ENCODE measurements at regions not wholly inside any gene's neighbourhood (a gene's known extent, or its start where the extent isn't known, plus 50 kb on each side); places are given as distances from the start of the nearest gene placed in this dataset.

DNA sequence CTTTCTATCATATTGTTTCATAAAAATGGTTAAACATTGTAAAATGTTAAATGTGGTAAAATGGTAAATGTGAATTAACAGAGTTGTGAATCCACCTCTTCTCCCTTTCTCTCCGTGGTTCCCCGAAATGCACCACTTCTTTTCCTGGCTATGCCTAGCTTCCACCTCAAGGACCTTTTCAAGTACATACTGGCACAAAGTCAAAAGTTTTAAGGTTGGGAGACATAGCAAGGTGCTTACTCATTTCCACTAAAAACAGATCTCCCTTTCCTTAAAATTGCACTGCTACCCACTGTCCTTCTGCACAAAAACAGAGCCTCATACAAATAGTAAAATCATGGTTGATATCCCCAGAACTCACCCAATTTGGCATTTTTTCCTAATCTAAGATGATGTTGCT is 558.2 kb downstream of the SLITRK6 start:
- intact Hi-C loops (cut with micrococcal nuclease; ENCODE audit: unreplicated experiment) (no loop called here), in situ Hi-C loops (cut with MboI) (no loop called here)
- H3K27ac ChIP-seq (ENCODE audit: control insufficient read depth, insufficient read depth): no peak overlapping the region
- no peak overlapping the region for H3K4me2 ChIP-seq (ENCODE audit: control insufficient read depth, insufficient read depth)
- ATAC-seq: no peak
- WGBS (ENCODE audit: insufficient coverage, insufficient replicate concordance, low lambda C conversion rate, missing lambda C conversion rate): 50% methylated on average over 2 of the region's 2 CpGs
- no peak for FAIRE-seq
- ChIA-PET RAD21 (ENCODE audit: unreplicated experiment) (no interaction called here), CTCF (no interaction called here), SMC1A (ENCODE audit: uncharacterized antibody, unreplicated experiment) (no interaction called here), POLR2A (no interaction called here)
- H3K4me1 ChIP-seq (ENCODE audit: control insufficient read depth, insufficient read depth, low read length): no peaks in the 10 kb centered on the region
- no TSS peak for BruUV-seq (replicated peaks)
- TF ChIP-seq RUNX3 (IDR thresholded peaks at IDR 0.05; ENCODE audit: low read length) (no peak), ESRRA (IDR thresholded peaks at IDR 0.05; ENCODE audit: low read length) (no peak), MEF2A (IDR thresholded peaks at IDR 0.05; ENCODE audit: insufficient read depth, low read depth, low read length) (no peak), E2F8 (IDR thresholded peaks at IDR 0.05; ENCODE audit: low read depth, partially characterized antibody) (no peak), BCL3 (IDR thresholded peaks at IDR 0.05; ENCODE audit: borderline replicate concordance, insufficient read depth, low read depth, low read length, poor library complexity, severe bottlenecking) (no peak), JUND (IDR thresholded peaks at IDR 0.05; ENCODE audit: low read depth, low read length) (no peak), RAD51 (IDR thresholded peaks at IDR 0.05) (no peak), EP300 (IDR thresholded peaks at IDR 0.05; ENCODE audit: borderline replicate concordance in 1 of 2, control insufficient read depth in 1 of 2, low read depth in 2 of 2, low read length in 2 of 2) (no peak), RELB (IDR thresholded peaks at IDR 0.05; ENCODE audit: low read depth) (no peak), PML (IDR thresholded peaks at IDR 0.05; ENCODE audit: low read length) (no peak), TARDBP (IDR thresholded peaks at IDR 0.05; ENCODE audit: borderline replicate concordance) (no peak)
- no peaks in the 10 kb centered on the region for H3K36me3 ChIP-seq (ENCODE audit: control insufficient read depth in 2 of 2, insufficient read depth in 2 of 2, low read length in 1 of 2)
- H3K4me3 ChIP-seq: no peak overlapping the region
- no peaks in the 10 kb centered on the region for H3K9me3 ChIP-seq (replicated peaks; ENCODE audit: control insufficient read depth, insufficient read depth, low read length)
- no peak overlapping the region for H2AFZ ChIP-seq (ENCODE audit: control insufficient read depth, low read depth, low read length)
- DNase-seq (ENCODE audit: low read depth, low spot score): no peak
- no peaks in the 10 kb centered on the region for H4K20me1 ChIP-seq (ENCODE audit: control insufficient read depth, insufficient read depth)
- no peak overlapping the region for H3K9ac ChIP-seq (ENCODE audit: control insufficient read depth, insufficient read depth, low read length)
- H3K79me2 ChIP-seq (ENCODE audit: control insufficient read depth, insufficient read depth, low read length): no peaks in the 10 kb centered on the region
- no peaks in the 10 kb centered on the region for H3K27me3 ChIP-seq (replicated peaks in 1 of 2; ENCODE audit: control insufficient read depth in 2 of 2, insufficient read depth in 2 of 2, low read length in 1 of 2)
